Suppressor macrophage (primary cell): ENCODE measurements at regions not wholly inside any gene's neighbourhood (a gene's known extent, or its start where the extent isn't known, plus 50 kb on each side); places are given as distances from the start of the nearest gene placed in this dataset.
A peak's percentile ranks its signal among the peaks of the same experiment; 100 is the strongest.
"Not testable (repeated sequence)": the region's sequence is repeated elsewhere in the genome, so short reads cannot be mapped to it uniquely, and the experiment has no call there.

Experiments used
- DNase-seq, 4 experiments: peaks; one replicate each; pipeline ENCODE4 v3.0.0-alpha.2; 2020 to 2022

GRCh38 chr3:82002491-82002890 is 241.0 kb upstream of the GBE1 start:
- no peak for DNase-seq

GRCh38 chr3:82001276-82001923 is 240.0 kb upstream of the GBE1 start:
- DNase-seq = no peak

GRCh38 chr3:82000773-82001172 is 239.3 kb upstream of the GBE1 start:
- no peak for DNase-seq

GRCh38 chr3:82000350-82000749 is 238.9 kb upstream of the GBE1 start:
- DNase-seq = no peak

GRCh38 chr3:81998907-81999306 is 237.5 kb upstream of the GBE1 start:
- DNase-seq = peak in 2 of 4 experiments; percentile 4 to 16

GRCh38 chr3:81998139-81998755 is 236.8 kb upstream of the GBE1 start:
- DNase-seq = no peak

- DNase-seq = no peak
These were observed 235.9 kb upstream of the GBE1 start for GRCh38 chr3:81997390-81997789.

- no peak for DNase-seq
These were observed 233.9 kb upstream of the GBE1 start for GRCh38 chr3:81995329-81995728.

GRCh38 chr3:81989758-81990157 is 228.3 kb upstream of the GBE1 start:
- DNase-seq = no peak

- DNase-seq = no peak
These were observed 227.8 kb upstream of the GBE1 start for GRCh38 chr3:81989274-81989673.

GRCh38 chr3:81987412-81987811 is 226.0 kb upstream of the GBE1 start:
- DNase-seq = not testable (repeated sequence)

GRCh38 chr3:81985996-81986723 is 224.7 kb upstream of the GBE1 start:
- no peak for DNase-seq

- DNase-seq = no peak
These were observed 221.9 kb upstream of the GBE1 start for GRCh38 chr3:81983382-81983781.

GRCh38 chr3:81980596-81981494 is 219.4 kb upstream of the GBE1 start:
- no peak for DNase-seq

GRCh38 chr3:81974751-81975150 is 213.3 kb upstream of the GBE1 start:
- DNase-seq = no peak

GRCh38 chr3:81968658-81969057 is 207.2 kb upstream of the GBE1 start:
- DNase-seq = no peak

GRCh38 chr3:81967393-81967792 is 205.9 kb upstream of the GBE1 start:
- no peak for DNase-seq

GRCh38 chr3:81965696-81966095 is 204.3 kb upstream of the GBE1 start:
- DNase-seq = no peak

GRCh38 chr3:81962396-81962795 is 201.0 kb upstream of the GBE1 start:
- DNase-seq = no peak

GRCh38 chr3:81958972-81959640 is 197.7 kb upstream of the GBE1 start:
- DNase-seq = peak in 2 of 4 experiments; percentile 15 to 20

GRCh38 chr3:81955878-81956277 is 194.4 kb upstream of the GBE1 start:
- no peak for DNase-seq

- no peak for DNase-seq
These were observed 191.7 kb upstream of the GBE1 start for GRCh38 chr3:81953111-81953510.
